GM19395 (cell line): ENCODE measurements at regions not wholly inside any gene's neighbourhood (a gene's known extent, or its start where the extent isn't known, plus 50 kb on each side); places are given as distances from the start of the nearest gene placed in this dataset.
A peak's percentile ranks its signal among the peaks of the same experiment; 100 is the strongest.
"Not testable (repeated sequence)": the region's sequence is repeated elsewhere in the genome, so short reads cannot be mapped to it uniquely, and the experiment has no call there.

Experiments
- ATAC-seq: cut with Tn5 transposase; IDR thresholded peaks from one replicate; pipeline ENCODE4 v1.9.1; 2021; ENCODE audit warnings: mild to moderate bottlenecking, moderate library complexity; ENCODE audit not compliant: unreplicated experiment

GRCh38 chr5:116951219-116951618, 376.6 kb upstream of the SEMA6A start:
- no peak for ATAC-seq

GRCh38 chr5:116947691-116948528, 373.3 kb upstream of the SEMA6A start:
- ATAC-seq: peak; percentile 100

GRCh38 chr5:116945613-116946382, 371.2 kb upstream of the SEMA6A start:
- ATAC-seq: not testable (repeated sequence)

- ATAC-seq: no peak
Measured at GRCh38 chr5:116944183-116944582, 369.6 kb upstream of the SEMA6A start.

- no peak for ATAC-seq
Measured at GRCh38 chr5:116942622-116943021, 368.0 kb upstream of the SEMA6A start.

- no peak for ATAC-seq
Measured at GRCh38 chr5:116939641-116940040, 365.0 kb upstream of the SEMA6A start.

- no peak for ATAC-seq
Measured at GRCh38 chr5:116938488-116938887, 363.9 kb upstream of the SEMA6A start.

- ATAC-seq: no peak
Measured at GRCh38 chr5:116935561-116936162, 361.0 kb upstream of the SEMA6A start.

- ATAC-seq: no peak
Measured at GRCh38 chr5:116930616-116931015, 356.0 kb upstream of the SEMA6A start.

GRCh38 chr5:116923344-116923743, 348.7 kb upstream of the SEMA6A start:
- ATAC-seq: no peak

GRCh38 chr5:116922532-116922931, 347.9 kb upstream of the SEMA6A start:
- peak; percentile 95 for ATAC-seq

GRCh38 chr5:116914869-116915504, 340.4 kb upstream of the SEMA6A start:
- no peak for ATAC-seq

- no peak for ATAC-seq
Measured at GRCh38 chr5:116912221-116912620, 337.6 kb upstream of the SEMA6A start.

GRCh38 chr5:116911074-116911473, 336.5 kb upstream of the SEMA6A start:
- no peak for ATAC-seq

GRCh38 chr5:116908537-116908936, 333.9 kb upstream of the SEMA6A start:
- ATAC-seq: peak; percentile 77

- peak; percentile 55 for ATAC-seq
Measured at GRCh38 chr5:116905885-116906284, 331.3 kb upstream of the SEMA6A start.

GRCh38 chr5:116900793-116901192, 326.2 kb upstream of the SEMA6A start:
- ATAC-seq: no peak

- no peak for ATAC-seq
Measured at GRCh38 chr5:116898917-116899316, 324.3 kb upstream of the SEMA6A start.

- ATAC-seq: no peak
Measured at GRCh38 chr5:116897291-116897690, 322.7 kb upstream of the SEMA6A start.

- no peak for ATAC-seq
Measured at GRCh38 chr5:116896001-116896400, 321.4 kb upstream of the SEMA6A start.

GRCh38 chr5:116892993-116893392, 318.4 kb upstream of the SEMA6A start:
- no peak for ATAC-seq
